Esophagus muscularis mucosa (tissue), 3 donors: ENCODE measurements at regions not wholly inside any gene's neighbourhood (a gene's known extent, or its start where the extent isn't known, plus 50 kb on each side); places are given as distances from the start of the nearest gene placed in this dataset.

Source experiments
- POLR2A ChIP-seq: fragments of 450-650 bp; IDR thresholded peaks from one replicate; pipeline ENCODE4 v1.6.1; 2017; ENCODE audit warnings: antibody characterized with exemption, moderate library complexity, mild to moderate bottlenecking, low read depth
- POLR2AphosphoS5 ChIP-seq, 2 donors: sonication (generic); formaldehyde crosslinking; IDR thresholded peaks; one replicate each; pipeline ENCODE4 v1.6.1; 2017; ENCODE audit warnings: antibody characterized with exemption in 2 of 2
- TF ChIP-seq, protein P1 (sequence below), 3 experiments: fragments of 200-600 bp in 2 of 3; fragments of 450-650 bp in 1 of 3; sonication (generic) in 2 of 3; IDR thresholded peaks; one replicate each; pipeline ENCODE4 v1.5.1; 2017 to 2019; ENCODE audit warnings: antibody characterized with exemption in 3 of 3, mild to moderate bottlenecking in 2 of 3, moderate library complexity in 1 of 3

DNA sequence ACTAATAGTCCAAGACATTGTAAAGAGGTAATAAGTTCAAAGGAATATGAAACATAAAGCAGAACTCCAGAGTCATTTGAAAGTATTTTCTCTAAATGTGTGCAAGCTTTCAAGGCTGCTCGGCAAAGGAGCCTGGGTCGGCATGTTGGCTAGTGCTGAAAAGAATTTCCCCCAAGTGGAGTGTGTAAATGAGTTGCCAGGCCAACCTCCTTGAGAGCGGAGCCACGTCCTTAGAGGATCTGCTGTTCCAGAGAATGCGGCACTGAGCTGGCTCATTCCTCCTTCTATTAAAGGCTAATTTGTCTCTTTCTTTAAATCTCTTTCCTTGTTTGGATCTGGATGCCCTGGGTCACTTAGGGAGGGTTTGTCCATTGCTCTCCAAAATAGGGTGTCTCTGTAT, 127.5 kb downstream of the RDH14 start:
- TF ChIP-seq, protein P1, sequence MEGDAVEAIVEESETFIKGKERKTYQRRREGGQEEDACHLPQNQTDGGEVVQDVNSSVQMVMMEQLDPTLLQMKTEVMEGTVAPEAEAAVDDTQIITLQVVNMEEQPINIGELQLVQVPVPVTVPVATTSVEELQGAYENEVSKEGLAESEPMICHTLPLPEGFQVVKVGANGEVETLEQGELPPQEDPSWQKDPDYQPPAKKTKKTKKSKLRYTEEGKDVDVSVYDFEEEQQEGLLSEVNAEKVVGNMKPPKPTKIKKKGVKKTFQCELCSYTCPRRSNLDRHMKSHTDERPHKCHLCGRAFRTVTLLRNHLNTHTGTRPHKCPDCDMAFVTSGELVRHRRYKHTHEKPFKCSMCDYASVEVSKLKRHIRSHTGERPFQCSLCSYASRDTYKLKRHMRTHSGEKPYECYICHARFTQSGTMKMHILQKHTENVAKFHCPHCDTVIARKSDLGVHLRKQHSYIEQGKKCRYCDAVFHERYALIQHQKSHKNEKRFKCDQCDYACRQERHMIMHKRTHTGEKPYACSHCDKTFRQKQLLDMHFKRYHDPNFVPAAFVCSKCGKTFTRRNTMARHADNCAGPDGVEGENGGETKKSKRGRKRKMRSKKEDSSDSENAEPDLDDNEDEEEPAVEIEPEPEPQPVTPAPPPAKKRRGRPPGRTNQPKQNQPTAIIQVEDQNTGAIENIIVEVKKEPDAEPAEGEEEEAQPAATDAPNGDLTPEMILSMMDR (IDR thresholded peaks at IDR 0.05) = no peak
- TF ChIP-seq POLR2A (no peak), POLR2AphosphoS5 (IDR thresholded peaks at IDR 0.05) (peak; percentile 49 to 75)
